ENCODE measurements at regions not wholly inside any gene's neighbourhood (a gene's known extent, or its start where the extent isn't known, plus 50 kb on each side); places are given as distances from the start of the nearest gene placed in this dataset.

DNA sequence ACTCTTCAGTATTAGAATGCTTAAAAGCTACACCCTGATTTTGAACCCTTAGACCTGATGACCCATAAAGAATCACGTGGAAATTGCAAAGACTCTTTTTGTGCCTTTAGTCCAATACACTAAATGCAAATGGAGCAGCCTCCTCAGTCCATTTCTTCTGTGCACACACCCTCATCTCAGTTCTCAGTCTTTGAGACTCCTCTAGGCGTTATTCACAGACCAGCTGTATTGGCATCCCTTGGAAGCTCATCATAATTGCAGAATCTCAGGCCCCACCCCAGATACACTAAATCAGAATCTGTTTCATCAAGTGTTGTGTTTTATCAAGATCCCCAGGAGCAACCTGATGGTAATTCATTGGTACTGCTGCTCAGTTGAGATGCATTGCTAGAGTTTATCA lies 335.0 kb upstream of the ATP5MC3 start:
- in situ Hi-C loops (cut with HindIII; ENCODE audit: low sequenced_read_pairs), result no loop called here
- H3K4me3 ChIP-seq (ENCODE audit: low read depth, low read length), result no peak overlapping the region
- no peak for DNase-seq (ENCODE audit: low read depth)
- TF ChIP-seq, protein P1, sequence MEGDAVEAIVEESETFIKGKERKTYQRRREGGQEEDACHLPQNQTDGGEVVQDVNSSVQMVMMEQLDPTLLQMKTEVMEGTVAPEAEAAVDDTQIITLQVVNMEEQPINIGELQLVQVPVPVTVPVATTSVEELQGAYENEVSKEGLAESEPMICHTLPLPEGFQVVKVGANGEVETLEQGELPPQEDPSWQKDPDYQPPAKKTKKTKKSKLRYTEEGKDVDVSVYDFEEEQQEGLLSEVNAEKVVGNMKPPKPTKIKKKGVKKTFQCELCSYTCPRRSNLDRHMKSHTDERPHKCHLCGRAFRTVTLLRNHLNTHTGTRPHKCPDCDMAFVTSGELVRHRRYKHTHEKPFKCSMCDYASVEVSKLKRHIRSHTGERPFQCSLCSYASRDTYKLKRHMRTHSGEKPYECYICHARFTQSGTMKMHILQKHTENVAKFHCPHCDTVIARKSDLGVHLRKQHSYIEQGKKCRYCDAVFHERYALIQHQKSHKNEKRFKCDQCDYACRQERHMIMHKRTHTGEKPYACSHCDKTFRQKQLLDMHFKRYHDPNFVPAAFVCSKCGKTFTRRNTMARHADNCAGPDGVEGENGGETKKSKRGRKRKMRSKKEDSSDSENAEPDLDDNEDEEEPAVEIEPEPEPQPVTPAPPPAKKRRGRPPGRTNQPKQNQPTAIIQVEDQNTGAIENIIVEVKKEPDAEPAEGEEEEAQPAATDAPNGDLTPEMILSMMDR (IDR thresholded peaks at IDR 0.05; ENCODE audit: low read depth, low read length, missing control alignments), result no peak

- no peak for DNase-seq (ENCODE audit: low read depth)
- no peak overlapping the region for H3K4me3 ChIP-seq (ENCODE audit: low read depth, low read length)
- in situ Hi-C loops (cut with HindIII; ENCODE audit: low sequenced_read_pairs), result no loop called here
- TF ChIP-seq, protein P1 (IDR thresholded peaks at IDR 0.05; ENCODE audit: low read depth, low read length, missing control alignments), result no peak
Measured at GRCh38 chr2:175500255-175500654, 318.7 kb upstream of the ATP5MC3 start.

GRCh38 chr2:175490360-175490791 lies 308.9 kb upstream of the ATP5MC3 start:
- DNase-seq (ENCODE audit: low read depth), result no peak
- no peak overlapping the region for H3K4me3 ChIP-seq (ENCODE audit: low read depth, low read length)
- in situ Hi-C loops (cut with HindIII; ENCODE audit: low sequenced_read_pairs), result no loop called here
- TF ChIP-seq, protein P1 (IDR thresholded peaks at IDR 0.05; ENCODE audit: low read depth, low read length, missing control alignments), result no peak

DNA sequence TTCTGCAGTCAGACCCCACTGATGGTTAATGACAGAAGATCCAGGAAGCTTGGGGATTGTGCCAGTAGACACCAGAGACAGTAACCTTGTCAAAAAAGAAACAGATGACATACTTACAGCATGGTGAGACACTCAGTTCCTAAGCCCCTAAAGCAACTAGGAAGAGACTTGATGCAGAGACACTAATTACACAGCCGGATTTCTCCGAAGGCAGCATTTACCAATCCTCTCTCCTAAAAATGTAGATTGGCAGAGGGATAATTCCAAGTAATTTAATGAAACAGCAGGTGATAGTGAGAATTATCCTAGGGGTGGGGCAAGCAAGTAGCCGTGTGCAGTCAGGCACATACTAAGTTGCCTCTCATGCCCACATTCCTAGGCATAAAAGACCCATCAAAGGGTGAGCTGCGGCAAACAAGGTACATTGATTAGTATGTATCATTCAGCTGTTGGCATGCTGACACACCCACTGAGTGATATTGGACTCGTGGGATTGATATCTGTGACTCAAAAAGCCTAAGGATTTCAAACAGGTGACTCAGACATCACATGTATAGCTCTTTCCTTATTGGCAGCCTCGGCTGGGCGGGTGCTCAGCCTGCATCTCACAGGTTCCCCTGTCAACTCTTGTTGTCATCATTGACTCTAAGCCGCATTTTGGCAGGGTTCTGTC lies 296.7 kb upstream of the ATP5MC3 start:
- no peak overlapping the region for H3K4me3 ChIP-seq (ENCODE audit: low read depth, low read length)
- in situ Hi-C loops (cut with HindIII; ENCODE audit: low sequenced_read_pairs), result loop anchor here (5.0 kb wide), 2 partner anchors 54 to 94 kb away; no protein-coding TSS in a partner anchor
- TF ChIP-seq, protein P1 (IDR thresholded peaks at IDR 0.05; ENCODE audit: low read depth, low read length, missing control alignments), result no peak
- no peak for DNase-seq (ENCODE audit: low read depth)

- no peak overlapping the region for H3K4me3 ChIP-seq (ENCODE audit: low read depth, low read length)
- DNase-seq (ENCODE audit: low read depth), result no peak
- TF ChIP-seq, protein P1 (IDR thresholded peaks at IDR 0.05; ENCODE audit: low read depth, low read length, missing control alignments), result no peak
- in situ Hi-C loops (cut with HindIII; ENCODE audit: low sequenced_read_pairs), result loop anchor here (5.0 kb wide), 2 partner anchors 55 to 95 kb away; no protein-coding TSS in a partner anchor
Measured at GRCh38 chr2:175476948-175477347, 295.4 kb upstream of the ATP5MC3 start.

DNA sequence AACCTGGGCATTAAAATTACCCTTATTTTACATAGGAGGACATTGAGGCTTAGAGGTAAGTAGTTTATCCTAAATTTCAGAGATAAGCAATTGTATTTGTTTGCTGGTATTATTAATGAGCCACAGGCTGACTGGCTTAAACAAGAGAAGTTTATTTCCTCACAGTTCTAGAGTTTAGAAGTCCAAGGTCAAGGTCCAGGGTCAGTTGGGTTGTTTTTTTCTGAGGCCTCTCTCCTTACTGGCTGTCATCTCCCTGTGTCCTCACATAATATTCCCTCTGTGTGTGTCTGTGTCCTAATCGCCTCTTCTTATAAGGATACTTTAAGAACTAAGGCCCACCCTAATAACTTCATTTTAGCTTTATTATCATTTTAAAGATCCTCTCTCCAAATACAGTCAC lies 294.9 kb upstream of the ATP5MC3 start:
- in situ Hi-C loops (cut with HindIII; ENCODE audit: low sequenced_read_pairs), result loop anchor here (5.0 kb wide), 2 partner anchors 56 to 96 kb away; no protein-coding TSS in a partner anchor
- no peak overlapping the region for H3K4me3 ChIP-seq (ENCODE audit: low read depth, low read length)
- DNase-seq (ENCODE audit: low read depth), result no peak
- TF ChIP-seq, protein P1 (IDR thresholded peaks at IDR 0.05; ENCODE audit: low read depth, low read length, missing control alignments), result no peak
